Left ventricle myocardium inferior (tissue), 1 donor: ENCODE measurements at regions not wholly inside any gene's neighbourhood (a gene's known extent, or its start where the extent isn't known, plus 50 kb on each side); places are given as distances from the start of the nearest gene placed in this dataset.
A peak's percentile ranks its signal among the peaks of the same experiment; 100 is the strongest.
"Not testable (repeated sequence)": the region's sequence is repeated elsewhere in the genome, so short reads cannot be mapped to it uniquely, and the experiment has no call there.

Source experiments
- DNase-seq: peaks from one replicate; pipeline ENCODE4 v3.0.0-alpha.2; 2020
- H3K27ac ChIP-seq: fragments of 200-600 bp; replicated peaks from 2 replicates; pipeline ENCODE4 v1.8.0; 2021
- H3K27me3 ChIP-seq: fragments of 200-600 bp; 2 replicates; pipeline ENCODE4 v1.8.0; 2021; ENCODE audit warnings: low read depth
- H3K36me3 ChIP-seq: fragments of 200-600 bp; 2 replicates; pipeline ENCODE4 v1.8.0; 2021
- H3K4me1 ChIP-seq: fragments of 200-600 bp; 2 replicates; pipeline ENCODE4 v1.8.0; 2021
- H3K4me3 ChIP-seq: fragments of 200-600 bp; 2 replicates; pipeline ENCODE4 v1.8.0; 2021; ENCODE audit warnings: mild to moderate bottlenecking, moderate library complexity
- H3K9me3 ChIP-seq: fragments of 200-600 bp; replicated peaks from 2 replicates; pipeline ENCODE4 v1.8.0; 2021
- intact Hi-C: fragments of 100-400 bp; cut with micrococcal nuclease; formaldehyde crosslinking; loops from one replicate; pipeline ENCODE4 v1.11.0; 2022
- TF ChIP-seq, protein P1 (sequence below): fragments of 200-600 bp; IDR thresholded peaks from 2 replicates; pipeline ENCODE4 v1.8.0; 2021; ENCODE audit warnings: antibody characterized with exemption, mild to moderate bottlenecking, borderline replicate concordance
- donor health status: DM: no; HTN: yes; CAD: no; lungs with severe emphysema.

DNA sequence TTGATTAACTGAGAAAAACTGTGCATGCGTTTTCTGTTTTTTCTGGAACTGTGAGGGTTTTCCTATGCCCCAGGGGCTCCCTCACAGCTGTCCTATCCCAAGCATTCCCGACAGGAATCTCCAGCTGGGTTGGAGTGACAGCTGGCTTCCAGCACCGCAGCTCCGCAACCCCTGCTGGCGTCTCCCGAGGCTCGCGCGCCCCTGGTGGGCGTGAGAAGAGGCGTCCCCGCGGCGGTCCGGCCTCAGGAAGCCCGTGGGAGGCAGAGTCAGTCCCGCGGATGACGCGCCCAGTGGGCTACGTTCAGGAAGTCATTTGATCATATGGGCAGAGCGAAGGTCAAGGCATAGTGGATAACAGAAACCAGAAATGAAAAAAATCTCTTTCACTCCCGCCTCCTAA lies 821.9 kb downstream of the SPATA31A1 start:
- H3K9me3 ChIP-seq, H3K27me3 ChIP-seq, intact Hi-C loops, H3K36me3 ChIP-seq, H3K4me1 ChIP-seq, H3K27ac ChIP-seq: not testable (repeated sequence)
- TF ChIP-seq, protein P1, sequence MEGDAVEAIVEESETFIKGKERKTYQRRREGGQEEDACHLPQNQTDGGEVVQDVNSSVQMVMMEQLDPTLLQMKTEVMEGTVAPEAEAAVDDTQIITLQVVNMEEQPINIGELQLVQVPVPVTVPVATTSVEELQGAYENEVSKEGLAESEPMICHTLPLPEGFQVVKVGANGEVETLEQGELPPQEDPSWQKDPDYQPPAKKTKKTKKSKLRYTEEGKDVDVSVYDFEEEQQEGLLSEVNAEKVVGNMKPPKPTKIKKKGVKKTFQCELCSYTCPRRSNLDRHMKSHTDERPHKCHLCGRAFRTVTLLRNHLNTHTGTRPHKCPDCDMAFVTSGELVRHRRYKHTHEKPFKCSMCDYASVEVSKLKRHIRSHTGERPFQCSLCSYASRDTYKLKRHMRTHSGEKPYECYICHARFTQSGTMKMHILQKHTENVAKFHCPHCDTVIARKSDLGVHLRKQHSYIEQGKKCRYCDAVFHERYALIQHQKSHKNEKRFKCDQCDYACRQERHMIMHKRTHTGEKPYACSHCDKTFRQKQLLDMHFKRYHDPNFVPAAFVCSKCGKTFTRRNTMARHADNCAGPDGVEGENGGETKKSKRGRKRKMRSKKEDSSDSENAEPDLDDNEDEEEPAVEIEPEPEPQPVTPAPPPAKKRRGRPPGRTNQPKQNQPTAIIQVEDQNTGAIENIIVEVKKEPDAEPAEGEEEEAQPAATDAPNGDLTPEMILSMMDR = peak; percentile 35
- peak; percentile 24 for DNase-seq
- H3K4me3 ChIP-seq = peak overlapping the region; percentile 11

DNA sequence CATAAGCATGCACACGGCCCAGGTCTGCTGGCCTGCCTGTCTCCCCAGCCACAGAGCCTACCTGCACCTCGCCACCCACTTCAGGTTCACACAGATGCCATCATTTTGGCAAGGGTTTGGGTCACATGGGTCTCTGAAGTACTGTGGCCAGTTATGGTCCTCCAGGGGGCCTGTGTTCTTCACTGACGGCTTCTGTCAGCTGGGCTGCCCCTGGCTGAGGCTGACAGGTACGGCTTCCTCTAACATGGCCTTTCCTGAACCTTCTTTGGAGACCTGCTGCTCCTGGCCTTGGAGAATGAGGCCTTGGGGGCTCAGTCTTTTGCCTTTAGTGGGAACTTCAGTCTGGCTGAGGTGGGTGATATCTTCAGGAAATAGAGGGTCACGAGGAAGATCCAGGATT lies 835.9 kb downstream of the SPATA31A1 start:
- H3K27ac ChIP-seq, H3K4me3 ChIP-seq, H3K27me3 ChIP-seq, H3K4me1 ChIP-seq, DNase-seq, H3K9me3 ChIP-seq, H3K36me3 ChIP-seq, intact Hi-C loops: not testable (repeated sequence)

DNA sequence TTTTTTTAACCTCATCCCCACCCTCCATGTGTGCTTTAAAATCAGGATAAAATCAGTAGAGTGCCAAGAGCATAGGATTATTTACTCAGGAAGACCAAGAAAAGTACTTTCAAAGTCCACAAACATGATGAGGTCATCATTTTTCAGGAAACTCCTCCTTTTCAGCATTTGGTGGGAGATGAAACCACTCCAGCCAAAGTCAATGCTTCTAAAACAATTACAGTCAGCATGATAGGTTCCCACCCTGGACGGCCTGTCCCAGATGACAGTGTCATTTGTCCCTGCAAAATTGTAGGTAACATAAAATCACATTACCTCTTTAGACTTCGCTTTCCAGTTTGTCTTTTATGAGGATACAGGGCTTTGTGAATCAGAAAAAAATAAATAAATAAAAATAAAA lies 836.7 kb downstream of the SPATA31A1 start:
- intact Hi-C loops, H3K4me1 ChIP-seq, H3K9me3 ChIP-seq, H3K27ac ChIP-seq, DNase-seq, H3K4me3 ChIP-seq, H3K36me3 ChIP-seq, H3K27me3 ChIP-seq: not testable (repeated sequence)

DNA sequence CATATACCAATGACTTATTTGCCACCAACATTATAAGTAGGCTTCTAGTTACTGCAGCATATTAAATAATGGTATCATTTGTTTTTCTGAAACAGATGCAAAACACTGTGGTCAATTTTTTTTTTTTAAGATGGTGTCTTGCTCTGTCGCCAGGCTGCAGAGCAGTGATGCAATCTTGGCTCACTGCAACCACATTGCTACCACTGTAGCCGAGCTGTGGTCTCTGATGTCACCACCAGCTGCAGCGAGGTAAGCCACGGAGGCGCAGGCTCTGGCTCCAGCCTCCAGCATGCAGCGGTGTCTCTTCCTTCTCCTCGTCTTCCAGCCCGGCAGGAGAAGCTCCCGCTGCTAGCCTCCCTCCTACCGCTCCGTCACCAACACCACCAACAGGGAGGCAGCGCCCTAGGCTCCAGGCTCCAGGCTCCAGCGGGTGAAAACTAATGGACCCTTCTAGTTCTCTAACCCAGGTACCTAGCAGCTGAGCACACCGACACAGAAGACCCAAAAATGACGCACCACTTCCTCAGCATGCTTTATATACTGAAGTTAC lies 840.8 kb downstream of the SPATA31A1 start:
- H3K4me1 ChIP-seq, DNase-seq, H3K36me3 ChIP-seq, H3K27me3 ChIP-seq, H3K4me3 ChIP-seq, H3K27ac ChIP-seq, H3K9me3 ChIP-seq, intact Hi-C loops: not testable (repeated sequence)

DNA sequence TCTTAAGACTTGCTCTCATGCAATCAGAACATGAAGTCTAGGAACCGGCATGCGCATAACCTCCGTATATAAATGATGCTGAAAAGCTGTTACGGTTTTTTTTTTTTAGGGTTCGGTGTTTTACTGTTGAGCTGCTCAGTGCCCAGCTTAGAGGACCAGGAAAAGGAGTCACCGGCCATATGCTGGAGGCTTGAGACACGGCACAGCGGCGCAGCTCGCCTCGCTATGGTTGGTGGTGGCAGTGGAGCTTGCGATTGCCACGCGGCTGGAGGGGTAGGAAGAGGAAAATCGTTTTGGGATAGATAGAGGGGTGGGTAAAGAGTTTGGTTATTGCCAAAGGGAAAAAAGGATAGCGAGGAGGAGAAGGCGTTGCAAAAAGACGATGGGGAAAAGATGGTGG lies 841.3 kb downstream of the SPATA31A1 start:
- H3K36me3 ChIP-seq, intact Hi-C loops, DNase-seq, H3K27ac ChIP-seq, H3K4me3 ChIP-seq, H3K4me1 ChIP-seq, H3K27me3 ChIP-seq, H3K9me3 ChIP-seq: not testable (repeated sequence)

DNA sequence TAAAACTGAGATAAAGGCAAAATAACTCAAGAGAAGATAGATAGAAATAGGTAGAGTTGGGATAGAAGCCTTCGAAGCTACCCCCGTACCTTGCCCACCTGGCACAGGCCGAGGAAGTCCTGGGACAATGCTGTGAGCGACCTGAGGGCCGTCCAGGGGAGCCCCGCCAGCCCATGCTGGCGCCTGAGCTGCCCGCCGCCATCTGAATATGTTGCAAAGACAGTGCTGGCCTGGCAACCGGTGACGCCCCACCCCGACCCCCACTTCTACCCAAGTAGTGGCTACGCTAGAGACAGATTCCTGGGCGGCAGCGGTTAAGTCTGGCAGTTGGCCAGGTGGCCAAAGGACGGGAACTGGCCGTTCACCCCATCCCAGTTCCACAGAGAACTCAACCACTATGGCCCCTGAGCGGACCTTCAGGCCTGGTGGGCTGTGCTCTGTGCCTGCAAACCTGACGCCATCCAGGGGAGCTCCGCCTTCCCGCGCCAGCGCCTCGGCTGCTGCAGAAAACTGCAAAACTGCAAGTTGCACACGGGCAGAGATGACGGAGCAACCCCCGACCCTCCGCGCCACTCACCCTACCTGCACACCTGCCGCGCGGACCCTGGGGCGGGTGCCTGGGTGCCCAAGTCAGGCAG lies 866.2 kb downstream of the SPATA31A1 start:
- H3K36me3 ChIP-seq, intact Hi-C loops, H3K9me3 ChIP-seq, H3K4me3 ChIP-seq, DNase-seq, H3K27ac ChIP-seq, H3K27me3 ChIP-seq, H3K4me1 ChIP-seq: not testable (repeated sequence)

DNA sequence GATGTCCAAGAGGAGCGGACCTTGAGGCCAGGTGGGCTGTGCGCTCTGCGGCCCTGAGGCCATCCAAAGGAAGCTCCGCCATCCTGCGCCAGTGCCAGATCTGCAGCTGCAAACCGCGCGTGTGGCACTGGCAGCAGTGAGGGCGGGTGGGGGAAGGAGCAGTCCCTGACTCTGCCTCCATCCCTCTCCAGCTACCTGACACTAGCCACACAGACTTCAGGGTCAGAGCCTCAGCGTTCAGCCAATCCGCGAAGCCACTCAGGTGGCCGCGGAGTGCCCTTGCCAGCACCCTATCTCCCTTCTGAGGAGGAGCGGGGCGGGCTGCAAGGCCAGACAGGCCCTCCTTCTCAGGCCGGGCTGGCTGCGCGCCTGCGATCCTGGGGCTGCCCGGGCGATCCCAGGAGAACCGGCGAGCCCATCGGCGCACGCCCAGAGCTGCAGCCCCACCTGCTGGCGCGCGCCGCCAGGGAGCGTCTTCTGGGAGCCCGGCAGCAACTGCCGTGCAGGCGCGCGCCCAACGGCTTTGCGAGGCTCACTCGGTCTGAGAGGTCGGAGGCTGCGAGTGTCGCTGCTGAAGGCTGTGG lies 867.2 kb downstream of the SPATA31A1 start:
- H3K27ac ChIP-seq, H3K4me1 ChIP-seq, H3K36me3 ChIP-seq, H3K27me3 ChIP-seq, intact Hi-C loops, H3K9me3 ChIP-seq: not testable (repeated sequence)
- TF ChIP-seq, protein P1 = peak; percentile 39
- peak; percentile 16 for DNase-seq
- H3K4me3 ChIP-seq = peak overlapping the region; percentile 54

GRCh38 chr9:40223353-40223752 lies 867.9 kb downstream of the SPATA31A1 start:
- H3K9me3 ChIP-seq, H3K36me3 ChIP-seq, DNase-seq, H3K27me3 ChIP-seq, intact Hi-C loops, H3K4me1 ChIP-seq, H3K27ac ChIP-seq: not testable (repeated sequence)
- H3K4me3 ChIP-seq = peak overlapping the region; percentile 54
